ENCODE measurements at regions not wholly inside any gene's neighbourhood (a gene's known extent, or its start where the extent isn't known, plus 50 kb on each side); places are given as distances from the start of the nearest gene placed in this dataset.
"Not testable (repeated sequence)": the region's sequence is repeated elsewhere in the genome, so short reads cannot be mapped to it uniquely, and the experiment has no call there.

DNA sequence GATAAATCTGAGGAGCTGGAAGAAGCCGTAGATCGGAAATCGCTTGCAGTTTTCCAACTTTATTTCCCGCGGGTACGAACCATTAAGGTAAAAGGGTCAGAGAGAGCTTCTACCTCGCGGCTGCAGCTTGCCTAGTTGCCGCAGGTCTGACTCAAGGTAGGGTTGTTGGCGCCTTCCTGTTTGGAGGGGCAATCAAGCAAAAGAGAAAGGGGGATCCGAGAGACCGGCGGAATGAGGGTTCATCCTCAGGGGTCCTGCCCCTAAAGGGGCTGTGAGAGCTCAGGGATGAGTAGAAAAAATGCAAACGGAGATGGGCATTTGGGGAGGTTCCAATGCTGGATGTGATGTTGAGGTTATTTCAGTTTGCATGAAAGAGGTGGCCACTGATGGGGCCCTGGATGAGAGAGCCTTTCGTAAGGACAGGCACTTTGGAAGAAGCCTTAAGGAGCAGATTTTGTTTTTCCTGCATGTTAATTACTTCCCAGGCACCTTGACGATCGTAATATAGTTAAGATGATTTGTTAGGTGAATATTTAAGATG, 265.4 kb downstream of the CGGBP1 start:
- no peak for DNase-seq (ENCODE audit: low read depth)

GRCh38 chr3:87792534-87793336, 266.1 kb downstream of the CGGBP1 start, which contains the start of gene HTR1F:
Gene HTR1F, plus strand, starts transcription at chr3:87792706.
- no peak for DNase-seq (ENCODE audit: low read depth)

DNA sequence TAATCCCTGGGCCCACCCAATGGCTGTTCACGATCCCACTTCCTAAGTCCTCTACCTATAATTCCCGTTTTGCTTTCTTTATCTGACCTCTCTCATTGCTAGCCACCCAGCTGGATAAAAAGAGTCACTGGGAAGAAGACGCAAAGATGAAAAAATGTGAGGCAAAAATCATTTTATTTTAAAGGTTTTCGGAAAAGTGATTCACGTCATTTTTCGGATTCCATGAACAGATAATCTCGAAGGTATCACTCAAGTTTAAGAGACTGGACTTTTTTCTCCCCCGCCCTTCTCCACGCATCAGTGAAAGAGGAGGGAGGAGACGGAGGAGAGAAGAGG, 266.6 kb downstream of the CGGBP1 start:
- no peak for DNase-seq (ENCODE audit: low read depth)

DNA sequence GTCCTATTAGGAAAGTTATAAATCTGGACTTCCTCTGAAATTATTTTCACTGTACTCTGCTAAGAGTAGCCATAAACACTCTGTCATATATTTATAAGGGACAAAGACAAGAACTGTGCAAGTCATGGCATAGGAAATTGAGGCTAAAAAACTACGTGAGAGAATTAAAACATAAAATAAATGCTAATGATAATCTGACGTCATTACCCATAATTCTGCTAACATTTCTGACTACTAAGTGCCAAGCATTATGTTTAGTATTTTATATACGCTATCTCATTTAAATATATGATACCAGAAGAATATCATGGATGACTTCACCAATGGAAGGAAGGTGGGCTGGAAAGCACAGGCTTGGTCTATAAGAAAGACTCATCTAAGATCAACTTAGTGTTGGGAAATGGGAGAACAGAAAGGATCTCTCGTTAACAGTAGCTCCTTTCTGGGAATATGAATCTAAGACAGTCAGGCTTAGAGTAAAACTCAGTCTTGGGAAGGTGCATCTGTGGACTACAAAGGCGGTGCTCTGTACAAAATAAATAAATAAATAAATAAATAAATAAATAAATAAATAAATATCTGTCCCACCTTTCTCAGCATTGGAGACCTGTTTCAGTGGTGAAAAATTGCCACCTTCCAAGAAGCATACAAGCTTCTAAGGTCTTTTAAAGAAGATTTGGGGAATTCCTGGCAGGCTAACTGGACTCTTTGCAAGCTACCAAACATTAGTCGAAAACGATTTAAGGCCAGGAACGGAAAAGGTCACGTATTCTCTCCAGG, 267.4 kb downstream of the CGGBP1 start:
- DNase-seq (ENCODE audit: low read depth), result no peak

DNA sequence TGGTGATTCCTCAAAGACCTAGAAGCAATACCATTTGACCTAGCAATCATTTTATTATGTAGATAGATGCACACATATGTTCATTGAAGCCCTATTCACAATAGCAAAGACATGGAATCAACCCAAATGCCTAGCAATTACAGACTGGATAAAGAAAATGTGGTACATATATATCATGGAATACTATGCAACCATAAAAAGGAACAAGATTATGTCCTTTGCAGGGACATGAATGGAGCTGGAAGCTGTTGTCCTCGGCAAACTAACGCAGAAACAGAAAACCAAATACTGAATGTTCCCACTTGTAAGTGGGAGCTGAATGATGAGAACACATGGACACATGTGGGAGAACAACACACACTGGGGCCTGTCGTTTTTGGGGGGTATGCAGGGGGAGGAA, 269.8 kb downstream of the CGGBP1 start:
- not testable (repeated sequence) for DNase-seq (ENCODE audit: low read depth)

GRCh38 chr3:87788516-87788915, 270.3 kb downstream of the CGGBP1 start:
- DNase-seq (ENCODE audit: low read depth), result no peak

DNA sequence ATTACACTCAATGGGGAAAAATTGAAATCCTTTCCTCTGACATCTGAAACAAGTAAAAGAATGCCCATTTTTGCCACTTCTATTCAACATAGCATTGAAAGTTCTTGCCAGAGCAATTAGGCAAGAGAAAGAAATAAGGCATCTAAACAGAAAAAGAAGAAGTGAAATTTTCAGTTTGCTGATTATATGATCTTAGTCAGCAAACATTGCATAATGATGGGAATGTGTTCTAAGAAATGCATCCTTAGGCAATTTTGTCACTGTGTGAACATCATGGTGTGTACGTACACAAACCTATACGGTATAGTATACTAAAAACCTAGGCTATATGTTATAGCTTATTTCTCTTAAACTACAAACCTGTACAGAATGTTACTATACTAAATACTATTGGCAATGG, 278.0 kb downstream of the CGGBP1 start:
- no peak for DNase-seq (ENCODE audit: low read depth)

DNA sequence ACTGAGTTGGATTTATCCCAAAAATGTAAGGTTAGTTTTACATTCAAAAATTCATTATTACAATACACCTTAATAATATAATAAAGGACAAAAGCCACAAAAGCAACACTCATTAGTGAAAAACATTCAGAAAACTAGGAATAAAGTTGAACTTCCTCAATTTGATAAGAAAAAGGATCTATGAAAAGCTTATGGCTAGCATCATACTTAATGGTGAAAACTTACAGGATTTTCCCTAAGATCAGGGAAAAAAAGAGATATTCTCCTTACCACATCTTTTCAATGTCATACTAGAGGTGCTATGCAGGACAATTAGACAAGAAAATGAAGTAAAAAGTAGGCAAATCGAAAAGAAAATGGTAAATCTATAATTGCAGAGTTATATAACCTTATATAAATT, 279.9 kb downstream of the CGGBP1 start:
- DNase-seq (ENCODE audit: low read depth), result no peak

DNA sequence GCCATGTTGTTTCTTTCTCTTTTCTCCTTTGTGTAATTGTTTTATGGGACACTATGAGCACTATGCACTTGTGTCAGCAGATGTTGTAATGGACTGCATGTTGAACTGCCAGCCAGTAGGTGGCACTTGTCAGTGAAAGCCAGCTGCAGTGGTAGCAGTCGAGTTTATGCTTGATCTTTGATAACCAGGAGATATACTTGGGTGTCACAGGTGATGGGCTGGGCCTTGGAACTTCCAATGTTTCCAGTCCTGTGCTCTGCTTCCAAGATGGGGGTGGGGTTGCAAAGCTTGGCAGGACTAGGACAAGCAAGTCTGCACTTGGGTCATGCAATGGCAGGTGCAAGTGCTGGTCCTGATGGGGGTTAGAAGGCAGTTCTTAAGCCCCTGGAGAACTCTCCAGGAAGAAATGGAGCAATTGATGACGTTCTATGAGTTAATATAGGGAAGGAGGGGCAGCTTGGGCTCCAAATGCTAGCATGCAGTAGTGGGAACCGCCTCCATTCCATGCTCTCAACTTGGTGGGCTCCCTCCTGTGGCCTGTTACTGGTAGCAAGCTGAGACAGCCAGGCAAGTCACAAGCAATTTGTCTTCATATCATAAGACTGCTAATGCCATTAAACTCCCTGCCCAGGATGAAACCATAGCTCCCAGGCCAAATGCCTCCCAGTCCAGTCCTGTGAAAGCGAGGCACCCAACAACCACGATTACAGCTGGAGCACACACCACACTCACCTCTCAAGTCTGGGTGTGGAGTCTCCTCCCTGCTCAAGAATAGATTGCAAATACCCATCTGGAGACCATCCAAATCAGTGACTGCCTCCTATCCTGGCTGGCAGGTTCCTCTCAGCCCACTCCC, 287.2 kb downstream of the CGGBP1 start:
- peak; percentile 23 for DNase-seq (ENCODE audit: low read depth)

- DNase-seq (ENCODE audit: low read depth), result no peak
These were observed 292.1 kb downstream of the CGGBP1 start for GRCh38 chr3:87766721-87767120.

GRCh38 chr3:87765256-87765655, 293.5 kb downstream of the CGGBP1 start:
- no peak for DNase-seq (ENCODE audit: low read depth)

DNA sequence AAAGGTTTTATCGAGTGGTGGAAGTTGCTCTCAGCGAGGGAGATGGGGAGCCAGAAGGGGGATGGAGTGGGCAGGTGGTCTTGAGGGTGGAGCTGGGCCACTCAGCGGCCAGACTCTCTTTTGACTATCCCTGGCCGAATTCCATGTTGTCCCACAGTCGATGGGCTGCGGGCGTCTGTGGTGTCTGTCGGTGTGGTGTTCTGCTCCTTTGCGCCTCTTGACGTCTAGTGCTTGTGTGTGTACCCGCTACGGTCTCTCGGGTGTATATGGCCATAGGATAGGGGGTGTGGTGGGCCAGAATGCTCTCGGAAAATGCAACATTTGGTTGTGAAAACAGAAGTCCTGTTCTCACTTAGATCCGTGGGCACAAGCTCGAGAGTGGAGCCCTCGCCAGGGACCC, 297.0 kb downstream of the CGGBP1 start:
- no peak for DNase-seq (ENCODE audit: low read depth)

- DNase-seq (ENCODE audit: low read depth), result no peak
These were observed 297.5 kb downstream of the CGGBP1 start for GRCh38 chr3:87761341-87761740.

DNA sequence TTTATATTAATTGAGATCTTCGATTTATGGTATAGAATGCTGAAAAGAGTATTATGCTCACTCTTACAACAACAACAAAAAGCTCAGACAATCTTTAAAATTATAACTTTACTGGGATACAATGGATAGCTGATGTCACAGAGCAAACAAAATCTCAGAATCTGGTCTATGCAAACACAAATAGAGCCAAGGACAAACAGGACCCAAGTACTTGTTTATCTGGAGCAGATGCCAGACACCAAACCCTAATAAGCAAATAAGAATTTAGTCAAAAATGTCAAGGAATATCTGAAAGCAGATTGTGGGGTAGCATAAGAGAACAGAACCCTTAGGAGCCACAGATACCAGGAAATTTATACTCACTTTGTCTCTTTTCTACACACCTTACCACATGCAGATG, 302.2 kb downstream of the CGGBP1 start:
- no peak for DNase-seq (ENCODE audit: low read depth)

DNA sequence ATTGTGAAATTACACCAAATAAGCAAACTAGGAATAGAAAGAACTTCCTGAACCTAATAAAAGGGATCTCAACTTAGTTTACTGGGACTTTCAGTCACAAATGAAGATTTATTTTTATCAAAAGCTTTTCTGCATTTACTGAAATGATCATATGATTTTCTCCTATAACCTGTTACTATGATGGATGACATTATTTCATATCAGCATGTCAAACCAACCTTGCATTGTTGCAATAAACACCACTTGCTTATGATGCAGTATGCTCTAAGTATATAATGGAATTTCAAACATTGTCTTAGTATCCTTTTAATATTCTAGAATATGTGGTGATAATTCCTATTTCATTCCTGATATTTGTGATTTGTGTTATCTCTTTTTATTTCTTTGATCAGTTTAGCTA, 303.0 kb downstream of the CGGBP1 start:
- no peak for DNase-seq (ENCODE audit: low read depth)

DNA sequence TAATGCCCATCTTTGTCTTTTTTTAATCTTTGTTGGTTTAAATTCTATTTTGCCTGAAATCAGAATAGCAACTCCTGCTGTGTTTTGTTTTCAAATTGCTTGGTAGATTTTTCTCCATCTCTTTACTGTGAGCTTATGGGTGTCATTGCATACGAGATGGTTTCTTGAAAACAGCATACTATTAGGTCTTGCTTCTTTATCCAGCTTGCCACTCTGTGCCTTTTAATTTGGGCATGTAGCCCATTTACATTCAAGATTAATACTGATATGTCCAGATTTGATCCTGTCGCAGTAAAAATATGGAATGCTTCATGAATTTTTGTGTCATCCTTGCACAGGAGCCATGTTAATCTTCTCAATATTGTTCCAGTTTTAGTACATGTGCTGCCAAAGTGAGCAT, 316.6 kb downstream of the CGGBP1 start:
- DNase-seq (ENCODE audit: low read depth), result no peak

GRCh38 chr3:87740894-87741293, 317.9 kb downstream of the CGGBP1 start:
- DNase-seq (ENCODE audit: low read depth), result not testable (repeated sequence)

GRCh38 chr3:87737817-87738216, 321.0 kb downstream of the CGGBP1 start:
- not testable (repeated sequence) for DNase-seq (ENCODE audit: low read depth)

DNA sequence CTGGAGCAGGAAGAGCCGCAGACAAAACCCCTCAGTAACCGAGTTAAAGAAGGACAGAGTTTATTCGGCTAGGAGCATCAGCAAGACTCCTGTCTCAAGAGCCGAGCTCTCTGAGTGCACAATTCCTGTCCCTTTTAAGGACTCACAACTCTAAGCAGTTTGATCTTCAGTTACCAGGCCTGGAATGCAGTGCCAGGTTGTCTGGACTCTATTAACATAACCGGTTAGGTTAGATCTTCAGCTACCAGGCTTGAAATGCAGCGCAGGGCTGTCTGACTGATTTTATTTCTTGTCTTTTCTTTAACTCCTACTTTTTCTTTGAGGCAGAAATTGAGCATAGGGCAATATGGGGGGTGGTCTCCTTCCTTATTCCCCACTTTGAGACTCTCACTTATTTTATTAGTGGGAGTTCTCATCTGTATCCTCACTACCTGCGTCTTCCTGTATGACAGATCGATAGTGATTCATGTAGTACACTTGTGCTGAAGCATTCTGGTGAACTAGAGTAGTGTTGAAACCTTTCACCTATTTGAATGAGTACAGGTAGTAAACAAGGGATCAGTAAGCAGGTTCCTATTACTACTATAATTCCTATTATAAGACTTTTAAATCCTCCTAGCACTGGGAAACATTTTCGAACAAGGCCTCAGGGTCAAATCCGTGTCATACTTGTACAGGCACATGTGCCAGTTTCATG, 325.0 kb downstream of the CGGBP1 start:
- no peak for DNase-seq (ENCODE audit: low read depth)

GRCh38 chr3:87732294-87732693, 326.5 kb downstream of the CGGBP1 start:
- DNase-seq (ENCODE audit: low read depth), result no peak

- DNase-seq (ENCODE audit: low read depth), result no peak
These were observed 331.0 kb downstream of the CGGBP1 start for GRCh38 chr3:87727783-87728182.

DNA sequence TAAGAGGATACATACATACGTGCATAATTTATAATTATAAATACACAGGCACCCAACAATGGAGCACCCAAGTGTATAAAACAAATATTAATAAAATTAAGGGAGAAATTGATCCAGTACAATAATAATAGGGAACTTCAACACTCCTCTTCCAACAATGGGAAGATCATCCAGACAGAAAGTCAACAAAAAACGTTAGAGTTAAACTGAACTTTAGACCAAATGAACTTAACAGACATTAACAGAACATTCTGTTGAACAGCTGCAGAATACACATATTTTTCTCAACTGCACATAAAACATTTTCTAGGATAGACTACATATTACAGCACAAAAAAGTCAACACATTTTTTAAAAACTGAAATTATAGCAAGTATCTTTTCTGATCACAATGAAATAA, 339.7 kb downstream of the CGGBP1 start:
- DNase-seq (ENCODE audit: low read depth), result no peak
